ENCODE measurements at regions not wholly inside any gene's neighbourhood (a gene's known extent, or its start where the extent isn't known, plus 50 kb on each side); places are given as distances from the start of the nearest gene placed in this dataset.

DNA sequence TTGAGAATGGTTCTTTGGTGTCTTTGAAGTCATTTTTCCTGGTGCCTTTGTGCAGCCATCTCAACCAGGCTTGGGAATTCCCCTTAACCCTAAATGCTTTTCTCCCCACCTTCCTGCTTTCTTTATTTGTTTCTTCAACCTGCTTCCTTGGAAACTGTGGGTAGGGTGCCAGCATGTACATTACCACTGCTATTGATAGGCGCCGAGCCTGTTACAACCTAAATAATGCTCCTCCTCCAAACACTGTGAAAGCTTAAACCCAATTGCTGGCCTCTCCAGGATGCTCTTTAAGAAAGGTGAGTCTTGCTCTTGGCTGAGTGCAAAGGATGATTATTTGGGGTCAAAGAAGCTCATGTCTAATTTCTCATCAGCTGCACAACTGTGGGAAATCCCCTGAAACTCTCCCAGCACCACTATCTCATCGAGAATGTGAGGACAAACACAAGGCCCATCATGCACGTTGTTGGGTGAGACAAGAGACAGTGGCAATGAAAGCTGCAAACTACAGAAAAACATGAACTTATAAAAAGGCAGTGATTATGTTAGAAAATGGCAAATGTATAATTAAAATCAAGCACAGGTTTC lies 285.5 kb upstream of the IGFBP3 start:
- TF ChIP-seq POLR2A (IDR thresholded peaks at IDR 0.05; ENCODE audit: low read depth, low read length), result no peak
- TF ChIP-seq POLR2AphosphoS5 (IDR thresholded peaks at IDR 0.05; ENCODE audit: low read depth, low read length), result no peak
